Mucosa of descending colon (tissue), 3 donors: ENCODE measurements at regions not wholly inside any gene's neighbourhood (a gene's known extent, or its start where the extent isn't known, plus 50 kb on each side); places are given as distances from the start of the nearest gene placed in this dataset.
"Not testable (repeated sequence)": the region's sequence is repeated elsewhere in the genome, so short reads cannot be mapped to it uniquely, and the experiment has no call there.

Experiments used
- ATAC-seq: fragments of 200-7000 bp; cut with Tn5 transposase; one replicate; pipeline ENCODE4 v1.9.1; 2020; ENCODE audit warnings: mild to moderate bottlenecking, moderate library complexity
- DNase-seq, 3 donors: peaks; one replicate each; pipeline ENCODE4 v3.0.0-alpha.2; 2020
- H3K36me3 ChIP-seq: fragments of 200-600 bp; one replicate; pipeline ENCODE4 v1.8.0; 2021; ENCODE audit warnings: low read depth, mild to moderate bottlenecking
- H3K4me1 ChIP-seq: fragments of 200-600 bp; one replicate; pipeline ENCODE4 v1.8.0; 2021; ENCODE audit warnings: low read depth, mild to moderate bottlenecking
- H3K4me3 ChIP-seq: fragments of 200-600 bp; one replicate; pipeline ENCODE4 v1.8.0; 2021; ENCODE audit warnings: mild to moderate bottlenecking
- H3K9me3 ChIP-seq: fragments of 200-600 bp; one replicate; pipeline ENCODE4 v1.8.0; 2021; ENCODE audit warnings: mild to moderate bottlenecking
- intact Hi-C, 2 donors: fragments of 100-400 bp; cut with DNase I in 1 of 2; cut with micrococcal nuclease in 1 of 2; formaldehyde crosslinking; loops; one replicate each; pipeline versions ENCODE4 v1.11.0 to v1.11.1; 2022; cut with DNase I, micrococcal nuclease
- TF ChIP-seq, protein P1 (sequence below): fragments of 200-600 bp; IDR thresholded peaks from one replicate; pipeline ENCODE4 v1.8.0; 2022; ENCODE audit warnings: antibody characterized with exemption, mild to moderate bottlenecking
- donor health status: DM: no; HTN: no; CAD: no; lungs with moderate emphysema.
- donor health status: DM: no; HTN: no; CAD: no.
- donor health status: DM: no; HTN: yes; CAD: no.

DNA sequence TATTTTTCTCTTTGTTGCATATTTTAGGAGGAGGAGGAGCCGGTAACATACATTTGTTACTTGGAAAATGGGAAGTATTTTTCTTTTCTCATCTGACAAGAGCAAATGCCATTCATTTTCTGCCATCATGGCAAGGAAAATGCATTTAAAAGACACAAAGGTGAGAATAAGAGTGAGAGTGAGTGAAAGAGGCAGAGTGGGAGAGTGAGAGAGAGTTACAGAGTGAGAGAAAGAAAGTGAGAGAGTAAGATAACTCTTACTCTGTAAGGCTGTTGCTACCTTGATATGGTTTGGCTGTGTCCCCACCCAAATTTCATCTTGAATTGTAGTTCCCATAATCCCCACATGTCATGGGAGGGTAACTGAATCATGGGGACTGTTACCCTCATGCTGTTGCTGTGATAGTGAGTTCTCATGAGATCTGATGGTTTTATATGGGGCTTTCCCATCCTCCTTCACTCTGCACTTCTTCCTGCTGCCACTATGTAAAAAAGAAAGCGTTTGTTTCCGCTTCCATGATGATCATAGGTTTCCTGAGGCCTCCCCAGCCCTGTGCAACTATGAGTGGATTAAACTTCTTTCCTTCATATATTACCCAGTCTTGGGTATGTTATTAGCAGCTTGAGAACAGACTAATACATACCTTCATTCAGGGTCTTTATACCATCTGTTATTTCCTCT is 64.2 kb downstream of the ASCL1 start:
- ATAC-seq (no peak), DNase-seq (no peak)
- intact Hi-C loops = no loop called here
- no peaks in the 10 kb centered on the region for H3K9me3 ChIP-seq
- no peak overlapping the region for H3K4me3 ChIP-seq
- TF ChIP-seq, protein P1, sequence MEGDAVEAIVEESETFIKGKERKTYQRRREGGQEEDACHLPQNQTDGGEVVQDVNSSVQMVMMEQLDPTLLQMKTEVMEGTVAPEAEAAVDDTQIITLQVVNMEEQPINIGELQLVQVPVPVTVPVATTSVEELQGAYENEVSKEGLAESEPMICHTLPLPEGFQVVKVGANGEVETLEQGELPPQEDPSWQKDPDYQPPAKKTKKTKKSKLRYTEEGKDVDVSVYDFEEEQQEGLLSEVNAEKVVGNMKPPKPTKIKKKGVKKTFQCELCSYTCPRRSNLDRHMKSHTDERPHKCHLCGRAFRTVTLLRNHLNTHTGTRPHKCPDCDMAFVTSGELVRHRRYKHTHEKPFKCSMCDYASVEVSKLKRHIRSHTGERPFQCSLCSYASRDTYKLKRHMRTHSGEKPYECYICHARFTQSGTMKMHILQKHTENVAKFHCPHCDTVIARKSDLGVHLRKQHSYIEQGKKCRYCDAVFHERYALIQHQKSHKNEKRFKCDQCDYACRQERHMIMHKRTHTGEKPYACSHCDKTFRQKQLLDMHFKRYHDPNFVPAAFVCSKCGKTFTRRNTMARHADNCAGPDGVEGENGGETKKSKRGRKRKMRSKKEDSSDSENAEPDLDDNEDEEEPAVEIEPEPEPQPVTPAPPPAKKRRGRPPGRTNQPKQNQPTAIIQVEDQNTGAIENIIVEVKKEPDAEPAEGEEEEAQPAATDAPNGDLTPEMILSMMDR = no peak
- H3K4me1 ChIP-seq = no peaks in the 10 kb centered on the region
- no peaks in the 10 kb centered on the region for H3K36me3 ChIP-seq

GRCh38 chr12:103024650-103025049 is 67.2 kb downstream of the ASCL1 start:
- ATAC-seq = no peak
- TF ChIP-seq, protein P1 = no peak
- H3K9me3 ChIP-seq = no peaks in the 10 kb centered on the region

GRCh38 chr12:103026643-103027042 is 69.2 kb downstream of the ASCL1 start:
- ATAC-seq, H3K9me3 ChIP-seq, H3K4me3 ChIP-seq, H3K36me3 ChIP-seq, DNase-seq, H3K4me1 ChIP-seq, intact Hi-C loops: not testable (repeated sequence)

More at GRCh38 chr12:103024650-103025049, 67.2 kb downstream of the ASCL1 start:
- Histone ChIP-seq H3K4me3 (no peak overlapping the region), H3K4me1 (no peaks in the 10 kb centered on the region), H3K36me3 (no peaks in the 10 kb centered on the region)
- DNase-seq = no peak
- intact Hi-C loops = no loop called here

GRCh38 chr12:103028881-103029639 is 71.6 kb downstream of the ASCL1 start:
- ATAC-seq = no peak
- TF ChIP-seq, protein P1 = no peak
- H3K9me3 ChIP-seq = no peaks in the 10 kb centered on the region
- H3K4me1 ChIP-seq = no peaks in the 10 kb centered on the region
- no peaks in the 10 kb centered on the region for H3K36me3 ChIP-seq
- intact Hi-C loops = no loop called here
- no peak for DNase-seq
- H3K4me3 ChIP-seq = no peak overlapping the region

- no peaks in the 10 kb centered on the region for H3K36me3 ChIP-seq
- H3K9me3 ChIP-seq = no peaks in the 10 kb centered on the region
- TF ChIP-seq, protein P1 = no peak
- DNase-seq (no peak), ATAC-seq (no peak)
- intact Hi-C loops = no loop called here
- no peak overlapping the region for H3K4me3 ChIP-seq
- no peaks in the 10 kb centered on the region for H3K4me1 ChIP-seq
Measured at GRCh38 chr12:103036581-103037214, 79.2 kb downstream of the ASCL1 start.
